ENCODE measurements at regions not wholly inside any gene's neighbourhood (a gene's known extent, or its start where the extent isn't known, plus 50 kb on each side); places are given as distances from the start of the nearest gene placed in this dataset.

DNA sequence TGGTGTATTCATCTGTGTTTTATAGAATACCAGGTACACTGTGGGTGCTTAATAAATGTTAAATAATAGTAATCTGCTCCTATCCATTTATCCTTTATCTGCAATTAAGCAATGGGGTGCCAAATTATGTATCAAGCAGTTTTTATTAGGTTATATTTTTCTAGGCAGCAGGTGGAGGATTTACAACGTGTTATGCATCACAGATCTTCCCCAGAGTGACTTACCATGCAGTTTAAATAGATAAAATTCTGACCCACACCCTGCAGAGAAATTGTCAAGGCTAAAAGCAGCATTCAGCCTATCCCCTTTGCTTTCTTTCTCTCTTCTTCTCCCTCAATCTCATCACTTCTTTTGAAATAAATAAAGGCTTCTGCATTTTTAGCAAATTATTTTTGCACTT, 306.4 kb downstream of the CXXC4 start:
- Histone ChIP-seq H3K9me1 (ENCODE audit: control insufficient read depth, extremely low read depth, insufficient read depth, low read length) (no peaks in the 10 kb centered on the region), H3K79me2 (ENCODE audit: control insufficient read depth, insufficient read depth, low read length) (no peaks in the 10 kb centered on the region), H3K36me3 (ENCODE audit: control insufficient read depth in 2 of 2, extremely low read depth in 1 of 2, insufficient read depth in 2 of 2, low read length in 2 of 2) (no peaks in the 10 kb centered on the region), H3K27me3 (ENCODE audit: control insufficient read depth, extremely low read depth, insufficient read depth, low read length) (no peaks in the 10 kb centered on the region), H2AFZ (ENCODE audit: control insufficient read depth, low read length) (no peak overlapping the region), H3K4me3 (ENCODE audit: control insufficient read depth in 2 of 3, extremely low read depth in 1 of 3, insufficient read depth in 2 of 3, low read depth in 1 of 3, low read length in 3 of 3) (no peak overlapping the region), H3K9ac (ENCODE audit: control insufficient read depth, extremely low read depth, insufficient read depth, low read length) (no peak overlapping the region), H3K9me3 (ENCODE audit: control insufficient read depth, low read depth, low read length) (no peaks in the 10 kb centered on the region), H3K4me1 (ENCODE audit: control insufficient read depth, extremely low read depth, insufficient read depth, low read length) (no peaks in the 10 kb centered on the region), H3K27ac (ENCODE audit: control insufficient read depth, insufficient read depth, low read length) (no peak overlapping the region), H4K20me1 (ENCODE audit: control insufficient read depth, extremely low read depth, insufficient read depth, low read length) (no peaks in the 10 kb centered on the region), H3K4me2 (ENCODE audit: control insufficient read depth, extremely low read depth, insufficient read depth, low read depth, low read length) (no peak overlapping the region)
- dilution Hi-C loops (cut with MboI; ENCODE audit: extremely low pct_ligation_motif_present, low sequenced_read_pairs), result no loop called here
- DNase-seq (ENCODE audit: low read depth, low spot score) (no peak), FAIRE-seq (no peak)
- TF ChIP-seq, protein P1, sequence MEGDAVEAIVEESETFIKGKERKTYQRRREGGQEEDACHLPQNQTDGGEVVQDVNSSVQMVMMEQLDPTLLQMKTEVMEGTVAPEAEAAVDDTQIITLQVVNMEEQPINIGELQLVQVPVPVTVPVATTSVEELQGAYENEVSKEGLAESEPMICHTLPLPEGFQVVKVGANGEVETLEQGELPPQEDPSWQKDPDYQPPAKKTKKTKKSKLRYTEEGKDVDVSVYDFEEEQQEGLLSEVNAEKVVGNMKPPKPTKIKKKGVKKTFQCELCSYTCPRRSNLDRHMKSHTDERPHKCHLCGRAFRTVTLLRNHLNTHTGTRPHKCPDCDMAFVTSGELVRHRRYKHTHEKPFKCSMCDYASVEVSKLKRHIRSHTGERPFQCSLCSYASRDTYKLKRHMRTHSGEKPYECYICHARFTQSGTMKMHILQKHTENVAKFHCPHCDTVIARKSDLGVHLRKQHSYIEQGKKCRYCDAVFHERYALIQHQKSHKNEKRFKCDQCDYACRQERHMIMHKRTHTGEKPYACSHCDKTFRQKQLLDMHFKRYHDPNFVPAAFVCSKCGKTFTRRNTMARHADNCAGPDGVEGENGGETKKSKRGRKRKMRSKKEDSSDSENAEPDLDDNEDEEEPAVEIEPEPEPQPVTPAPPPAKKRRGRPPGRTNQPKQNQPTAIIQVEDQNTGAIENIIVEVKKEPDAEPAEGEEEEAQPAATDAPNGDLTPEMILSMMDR (optimal IDR thresholded peaks at IDR 0.05 in 1 of 3, IDR thresholded peaks at IDR 0.05 in 1 of 3, conservative IDR thresholded peaks at IDR 0.05 in 1 of 3; ENCODE audit: extremely low read depth in 1 of 3, insufficient read depth in 2 of 3, low read length in 3 of 3), result no peak
- no peak for TF ChIP-seq EZH2 (IDR thresholded peaks at IDR 0.05; ENCODE audit: low read length)

DNA sequence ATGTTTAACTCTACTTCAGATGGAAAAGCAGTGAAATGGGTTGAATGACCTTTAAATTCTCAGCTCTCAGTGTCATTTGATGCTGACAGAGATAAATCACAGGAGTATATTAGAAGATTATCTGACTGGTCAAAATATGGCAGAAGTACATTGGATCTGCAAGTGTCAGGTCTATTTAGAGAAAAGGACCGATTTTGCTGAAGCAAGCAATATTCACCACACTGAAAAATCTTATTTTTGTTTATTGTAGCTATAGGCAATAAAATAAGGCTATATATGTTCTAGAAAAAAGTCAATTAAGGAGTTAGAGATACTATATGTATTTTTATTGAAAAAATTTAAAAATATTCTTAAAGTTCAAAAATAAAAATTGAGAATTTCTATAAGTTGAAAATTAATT, 325.3 kb downstream of the CXXC4 start:
- DNase-seq (ENCODE audit: low read depth, low spot score) (no peak), FAIRE-seq (no peak)
- TF ChIP-seq, protein P1 (optimal IDR thresholded peaks at IDR 0.05 in 1 of 3, IDR thresholded peaks at IDR 0.05 in 1 of 3, conservative IDR thresholded peaks at IDR 0.05 in 1 of 3; ENCODE audit: extremely low read depth in 1 of 3, insufficient read depth in 2 of 3, low read length in 3 of 3), result no peak
- no peak for TF ChIP-seq EZH2 (IDR thresholded peaks at IDR 0.05; ENCODE audit: low read length)
- no peaks in the 10 kb centered on the region for H3K9me3 ChIP-seq (ENCODE audit: control insufficient read depth, low read depth, low read length)
- H3K36me3 ChIP-seq (ENCODE audit: control insufficient read depth in 2 of 2, extremely low read depth in 1 of 2, insufficient read depth in 2 of 2, low read length in 2 of 2), result no peaks in the 10 kb centered on the region
- H4K20me1 ChIP-seq (ENCODE audit: control insufficient read depth, extremely low read depth, insufficient read depth, low read length), result no peaks in the 10 kb centered on the region
- no peak overlapping the region for H3K4me2 ChIP-seq (ENCODE audit: control insufficient read depth, extremely low read depth, insufficient read depth, low read depth, low read length)
- H3K27me3 ChIP-seq (ENCODE audit: control insufficient read depth, extremely low read depth, insufficient read depth, low read length), result no peaks in the 10 kb centered on the region
- no peak overlapping the region for H3K27ac ChIP-seq (ENCODE audit: control insufficient read depth, insufficient read depth, low read length)
- H2AFZ ChIP-seq (ENCODE audit: control insufficient read depth, low read length), result no peak overlapping the region
- H3K9me1 ChIP-seq (ENCODE audit: control insufficient read depth, extremely low read depth, insufficient read depth, low read length), result no peaks in the 10 kb centered on the region
- H3K4me3 ChIP-seq (ENCODE audit: control insufficient read depth in 2 of 3, extremely low read depth in 1 of 3, insufficient read depth in 2 of 3, low read depth in 1 of 3, low read length in 3 of 3), result no peak overlapping the region
- no peak overlapping the region for H3K9ac ChIP-seq (ENCODE audit: control insufficient read depth, extremely low read depth, insufficient read depth, low read length)
- H3K4me1 ChIP-seq (ENCODE audit: control insufficient read depth, extremely low read depth, insufficient read depth, low read length), result no peaks in the 10 kb centered on the region
- dilution Hi-C loops (cut with MboI; ENCODE audit: extremely low pct_ligation_motif_present, low sequenced_read_pairs), result no loop called here
- H3K79me2 ChIP-seq (ENCODE audit: control insufficient read depth, insufficient read depth, low read length), result no peaks in the 10 kb centered on the region
